Epithelial cell of proximal tubule (primary cell): ENCODE measurements at regions not wholly inside any gene's neighbourhood (a gene's known extent, or its start where the extent isn't known, plus 50 kb on each side); places are given as distances from the start of the nearest gene placed in this dataset.
"Not testable (repeated sequence)": the region's sequence is repeated elsewhere in the genome, so short reads cannot be mapped to it uniquely, and the experiment has no call there.

Experiments used
- DNase-seq: peaks from one replicate; pipeline ENCODE4 v3.0.0-alpha.2; 2011; ENCODE audit warnings: low read depth
- H3K4me3 ChIP-seq: 2 replicates; pipeline ENCODE4 v1.5.1; 2011; ENCODE audit warnings: low read depth, mild to moderate bottlenecking, low read length
- TF ChIP-seq, protein P1 (sequence below): conservative IDR thresholded peaks from 2 replicates; pipeline ENCODE4 v1.5.1; 2012; ENCODE audit warnings: low read depth, mild to moderate bottlenecking, low read length

DNA sequence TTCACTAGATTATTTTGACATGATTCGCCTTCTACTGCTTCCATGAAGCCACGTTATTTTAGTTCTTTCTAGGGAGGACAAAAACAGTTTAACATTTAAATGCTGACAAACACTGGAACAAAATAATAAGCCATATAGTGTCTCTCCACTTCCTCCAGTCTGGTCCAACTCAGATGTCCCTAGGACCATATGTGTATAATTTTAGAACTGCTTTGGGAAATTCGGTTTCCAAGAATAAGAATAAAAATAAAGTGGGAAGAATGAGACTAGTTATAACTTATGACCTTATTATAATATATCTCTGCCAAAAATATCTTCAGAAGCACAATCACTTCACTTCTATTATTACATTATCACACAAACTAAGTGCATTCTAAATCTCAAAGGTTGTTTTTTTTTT, 164.4 kb upstream of the POF1B start:
- no peak overlapping the region for H3K4me3 ChIP-seq
- no peak for DNase-seq
- TF ChIP-seq, protein P1, sequence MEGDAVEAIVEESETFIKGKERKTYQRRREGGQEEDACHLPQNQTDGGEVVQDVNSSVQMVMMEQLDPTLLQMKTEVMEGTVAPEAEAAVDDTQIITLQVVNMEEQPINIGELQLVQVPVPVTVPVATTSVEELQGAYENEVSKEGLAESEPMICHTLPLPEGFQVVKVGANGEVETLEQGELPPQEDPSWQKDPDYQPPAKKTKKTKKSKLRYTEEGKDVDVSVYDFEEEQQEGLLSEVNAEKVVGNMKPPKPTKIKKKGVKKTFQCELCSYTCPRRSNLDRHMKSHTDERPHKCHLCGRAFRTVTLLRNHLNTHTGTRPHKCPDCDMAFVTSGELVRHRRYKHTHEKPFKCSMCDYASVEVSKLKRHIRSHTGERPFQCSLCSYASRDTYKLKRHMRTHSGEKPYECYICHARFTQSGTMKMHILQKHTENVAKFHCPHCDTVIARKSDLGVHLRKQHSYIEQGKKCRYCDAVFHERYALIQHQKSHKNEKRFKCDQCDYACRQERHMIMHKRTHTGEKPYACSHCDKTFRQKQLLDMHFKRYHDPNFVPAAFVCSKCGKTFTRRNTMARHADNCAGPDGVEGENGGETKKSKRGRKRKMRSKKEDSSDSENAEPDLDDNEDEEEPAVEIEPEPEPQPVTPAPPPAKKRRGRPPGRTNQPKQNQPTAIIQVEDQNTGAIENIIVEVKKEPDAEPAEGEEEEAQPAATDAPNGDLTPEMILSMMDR: no peak

DNA sequence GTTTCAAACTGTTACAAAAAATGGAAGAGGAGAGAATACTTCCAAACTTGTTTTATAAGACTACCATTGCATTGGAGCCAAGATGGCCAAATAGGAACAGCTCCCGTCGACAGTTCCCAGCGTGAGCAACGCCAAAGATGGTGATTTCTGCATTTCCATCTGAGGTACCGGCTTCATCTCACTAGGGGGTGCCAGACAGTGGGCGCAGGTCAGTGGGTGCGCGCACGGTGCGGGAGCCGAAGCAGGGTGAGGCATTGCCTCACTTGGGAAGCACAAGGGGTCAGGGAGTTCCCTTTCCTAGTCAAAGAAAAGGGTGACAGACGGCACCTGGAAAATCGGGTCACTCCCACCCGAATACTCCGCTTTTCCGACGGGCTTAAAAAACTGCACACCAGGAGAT, 149.7 kb upstream of the POF1B start:
- not testable (repeated sequence) for DNase-seq, H3K4me3 ChIP-seq

DNA sequence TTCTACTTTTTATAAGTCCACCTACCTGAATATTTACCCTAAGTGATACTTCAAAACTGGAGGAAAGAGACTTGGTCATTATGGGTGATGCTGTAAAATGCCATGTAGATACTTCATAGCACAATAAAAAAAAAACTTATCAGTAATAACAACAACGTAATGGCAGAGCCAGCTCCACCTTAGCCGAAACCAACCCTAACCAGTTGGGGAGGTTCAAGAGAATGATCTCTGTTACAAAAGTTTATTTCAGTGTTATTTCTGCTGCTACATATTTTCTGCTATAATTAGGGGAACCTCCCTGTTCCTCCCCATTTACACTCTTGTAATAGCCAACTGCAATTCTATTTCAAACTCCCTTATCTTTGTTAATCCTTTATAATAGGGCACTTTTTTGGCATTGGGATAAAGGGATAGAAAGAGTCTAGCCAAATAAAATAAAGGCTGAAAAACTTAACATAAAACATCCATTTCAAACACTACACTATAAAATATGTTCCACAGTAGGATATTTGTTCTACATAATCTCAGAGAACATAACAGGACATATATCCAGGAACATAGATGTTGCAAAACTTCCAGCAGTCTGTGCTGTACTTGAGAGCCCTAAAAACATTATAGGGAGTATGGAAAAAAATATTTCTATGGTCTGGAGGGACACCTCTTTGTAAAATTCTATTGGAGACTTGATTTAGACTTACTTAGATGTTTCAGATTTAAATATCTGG, 138.7 kb upstream of the POF1B start:
- H3K4me3 ChIP-seq: no peak overlapping the region
- TF ChIP-seq, protein P1: no peak
- no peak for DNase-seq

DNA sequence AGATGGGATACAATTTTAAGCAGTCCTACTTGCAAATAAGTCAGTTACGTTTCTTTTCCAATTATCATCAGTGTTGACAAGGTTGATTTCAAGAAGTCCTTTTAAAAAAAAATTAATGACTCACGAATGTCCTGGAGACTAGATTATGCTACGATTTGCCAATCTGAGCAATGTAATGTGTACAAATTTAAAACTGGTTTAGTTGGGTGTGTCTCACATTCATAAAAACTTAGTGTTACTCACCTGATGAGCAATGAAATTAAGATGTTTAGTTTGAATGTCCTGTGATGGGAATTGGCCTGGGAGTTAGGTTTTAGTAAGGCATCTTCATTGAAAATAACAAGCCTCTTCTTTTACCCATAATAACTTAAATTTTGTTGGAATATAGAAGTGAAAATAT, 136.7 kb upstream of the POF1B start:
- no peak for DNase-seq
- TF ChIP-seq, protein P1: no peak
- H3K4me3 ChIP-seq: no peak overlapping the region

DNA sequence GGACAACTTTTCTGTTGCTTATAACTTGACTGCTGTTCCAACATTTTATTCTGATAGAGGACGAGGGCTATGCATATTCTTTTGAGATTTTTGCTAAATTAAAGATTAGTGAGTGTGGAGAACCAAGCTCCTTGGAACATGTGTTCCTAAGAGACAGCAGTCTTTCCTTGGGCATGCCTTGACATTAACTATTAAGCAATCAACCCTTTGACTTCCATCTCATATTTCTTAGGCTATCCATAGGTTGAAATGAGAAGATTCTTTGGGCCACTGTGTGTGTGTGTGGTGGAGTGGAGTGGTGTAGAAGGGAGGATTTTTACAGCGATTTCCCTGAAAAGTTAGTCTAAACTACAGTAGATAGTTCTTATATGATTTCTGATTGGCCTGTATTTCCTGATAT, 127.4 kb upstream of the POF1B start:
- TF ChIP-seq, protein P1: no peak
- H3K4me3 ChIP-seq: no peak overlapping the region
- DNase-seq: no peak

DNA sequence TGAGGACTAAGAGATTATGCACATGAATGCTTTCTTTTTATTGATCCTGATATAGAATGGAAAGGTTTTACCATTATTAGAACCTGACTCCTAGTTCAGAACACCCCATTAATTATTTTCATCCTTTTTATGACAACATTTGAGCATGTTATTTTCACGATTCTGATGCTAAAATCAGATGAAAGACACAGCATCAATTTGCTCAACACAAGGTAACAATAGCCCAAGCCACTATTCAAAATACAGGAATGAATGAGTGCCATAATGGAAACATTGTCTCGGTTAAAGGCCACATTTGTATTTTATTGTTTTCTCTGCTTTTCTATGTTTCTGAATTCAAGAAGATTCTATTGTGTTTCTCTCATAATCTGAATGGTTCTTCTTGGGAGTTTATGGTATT, 126.3 kb upstream of the POF1B start:
- no peak overlapping the region for H3K4me3 ChIP-seq
- TF ChIP-seq, protein P1: no peak
- no peak for DNase-seq

DNA sequence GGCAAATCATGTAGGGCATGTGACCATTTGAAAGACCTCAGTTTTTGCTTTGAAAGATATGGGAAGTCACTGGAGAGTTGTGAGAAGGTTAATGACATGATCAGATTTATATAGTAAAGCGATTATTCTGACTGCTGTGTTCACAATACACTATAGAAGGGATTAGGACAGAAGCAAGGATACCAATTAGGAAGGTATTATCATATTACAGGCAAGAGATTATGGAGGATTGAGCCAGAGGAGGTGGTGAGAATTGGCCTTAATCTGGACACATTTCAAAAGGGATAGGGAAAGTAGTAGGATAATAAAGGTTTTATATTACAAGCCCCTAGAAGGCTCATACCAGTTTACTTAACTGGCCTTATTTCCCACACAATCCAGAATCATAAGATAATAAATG, 124.9 kb upstream of the POF1B start:
- H3K4me3 ChIP-seq: no peak overlapping the region
- TF ChIP-seq, protein P1: no peak
- DNase-seq: no peak
